ENCODE measurements at regions not wholly inside any gene's neighbourhood (a gene's known extent, or its start where the extent isn't known, plus 50 kb on each side); places are given as distances from the start of the nearest gene placed in this dataset.

- Histone ChIP-seq H3K14ac (replicated peaks; ENCODE audit: low read depth, low read length) (no peak overlapping the region), H2AK5ac (ENCODE audit: low read depth, low read length) (no peak overlapping the region), H3K9me1 (ENCODE audit: insufficient read depth, low read length) (no peaks in the 10 kb centered on the region), H4K5ac (ENCODE audit: low read depth, low read length) (no peak overlapping the region; the same call in 1 of the 2 replicates), H3K23ac (ENCODE audit: low read depth, low read length) (no peak overlapping the region), H3K4ac (ENCODE audit: low read depth, low read length) (no peak overlapping the region; the same call in 1 of the 2 replicates), H3K4me2 (ENCODE audit: low read depth, low read length) (no peak overlapping the region), H2AFZ (replicated peaks; ENCODE audit: low read length, poor library complexity) (no peak overlapping the region), H3K27ac (ENCODE audit: insufficient read depth, low read length) (peak overlapping the region; percentile 65; the same call in 1 of the 2 replicates), H4K20me1 (ENCODE audit: insufficient read depth, low read length) (no peaks in the 10 kb centered on the region), H3K56ac (ENCODE audit: extremely low read depth, insufficient read depth, low read length) (no peak overlapping the region), H3K4me3 (ENCODE audit: insufficient read depth, low read depth, low read length) (no peak overlapping the region), H2AK9ac (replicated peaks; ENCODE audit: low read depth, low read length, poor library complexity) (no peak overlapping the region), H3K18ac (ENCODE audit: low read depth, low read length) (no peak overlapping the region), H4K91ac (ENCODE audit: insufficient read depth, low read depth, low read length) (peak overlapping the region; percentile 32; the same call in 1 of the 2 replicates), H3K27me3 (ENCODE audit: control insufficient read depth, insufficient read depth, low read length) (no peaks in the 10 kb centered on the region), H2BK5ac (ENCODE audit: low read depth, low read length, poor library complexity, severe bottlenecking) (no peak overlapping the region), H3K9me3 (ENCODE audit: control insufficient read depth, insufficient read depth, low read length) (no peaks in the 10 kb centered on the region), H2BK120ac (ENCODE audit: low read depth, low read length) (peak overlapping the region; percentile 64; the same call in 1 of the 2 replicates), H3K36me3 (ENCODE audit: control insufficient read depth, insufficient read depth, low read length) (no peaks in the 10 kb centered on the region), H3K79me1 (ENCODE audit: low read depth in 1 of 2, low read length in 2 of 2) (no peaks in the 10 kb centered on the region), H4K8ac (ENCODE audit: low read depth in 2 of 2, low read length in 2 of 2) (peak overlapping the region in 1 of 2 experiments; percentile 32; a peak in 1 of 4 replicates), H3K4me1 (ENCODE audit: control insufficient read depth, insufficient read depth, low read length) (peaks cover 10% of the 10 kb centered on the region), H2BK20ac (ENCODE audit: low read depth, low read length) (peak overlapping the region; percentile 70), H2BK15ac (ENCODE audit: low read depth, low read length) (no peak overlapping the region), H3K9ac (ENCODE audit: low read depth, low read length) (no peak overlapping the region)
- POLR2A ChIA-PET (ENCODE audit: unreplicated experiment) = no interaction called here
- WGBS, 2 experiments (ENCODE audit: extremely low coverage in 2 of 2, insufficient read length in 1 of 2) = no CpG with 5 or more reads among the region's 4 CpGs
- dilution Hi-C loops (cut with HindIII; ENCODE audit: low sequenced_read_pairs, unreplicated experiment) (no loop called here), intact Hi-C loops (cut with micrococcal nuclease) (loop anchor here (10.0 kb wide), 2 partner anchors 235 to 305 kb away; partner anchors contain the start of gene NOVA1), in situ Hi-C loops (cut with MboI; ENCODE audit: low sequenced_read_pairs) (no loop called here)
- DNase-seq = peak; percentile 68
- no TSS peak for BruUV-seq (replicated peaks)
- CTCF ChIA-PET = no interaction called here
- TF ChIP-seq FOS (IDR thresholded peaks at IDR 0.05; ENCODE audit: low read depth, low read length) (peak; percentile 15; the same call in 1 of the 2 replicates), RAD21 (IDR thresholded peaks at IDR 0.05; ENCODE audit: low read length) (no peak), BHLHE40 (IDR thresholded peaks at IDR 0.05; ENCODE audit: low read depth, low read length) (0 out of 2 replicates have a peak, but pooled peaks have one; percentile 11), NFE2L2 (IDR thresholded peaks at IDR 0.05; ENCODE audit: low read depth, low read length) (no peak), USF2 (IDR thresholded peaks at IDR 0.05; ENCODE audit: low read depth, low read length) (no peak)
- peak; percentile 35 for ATAC-seq (ENCODE audit: low read depth)
Measured at GRCh38 chr14:26289891-26290486, 307.8 kb downstream of the NOVA1 start.
